Stimulated activated CD4-positive, alpha-beta T cell treated with anti-CD3 and anti-CD28 coated beads, Interleukin-1b, Interleukin-23, amount 100 ng/mL, for 4 hours (primary cell): ENCODE measurements at regions not wholly inside any gene's neighbourhood (a gene's known extent, or its start where the extent isn't known, plus 50 kb on each side); places are given as distances from the start of the nearest gene placed in this dataset.

Source experiments
- DNase-seq, 2 donors: peaks; one replicate each; pipeline ENCODE4 v3.0.0-alpha.2; 2020; ENCODE audit warnings: low read depth in 2 of 2

- DNase-seq, result no peak
Measured at GRCh38 chr16:86089334-86089900, 190.5 kb downstream of the IRF8 start.

- no peak for DNase-seq
Measured at GRCh38 chr16:86089991-86090390, 191.0 kb downstream of the IRF8 start.

DNA sequence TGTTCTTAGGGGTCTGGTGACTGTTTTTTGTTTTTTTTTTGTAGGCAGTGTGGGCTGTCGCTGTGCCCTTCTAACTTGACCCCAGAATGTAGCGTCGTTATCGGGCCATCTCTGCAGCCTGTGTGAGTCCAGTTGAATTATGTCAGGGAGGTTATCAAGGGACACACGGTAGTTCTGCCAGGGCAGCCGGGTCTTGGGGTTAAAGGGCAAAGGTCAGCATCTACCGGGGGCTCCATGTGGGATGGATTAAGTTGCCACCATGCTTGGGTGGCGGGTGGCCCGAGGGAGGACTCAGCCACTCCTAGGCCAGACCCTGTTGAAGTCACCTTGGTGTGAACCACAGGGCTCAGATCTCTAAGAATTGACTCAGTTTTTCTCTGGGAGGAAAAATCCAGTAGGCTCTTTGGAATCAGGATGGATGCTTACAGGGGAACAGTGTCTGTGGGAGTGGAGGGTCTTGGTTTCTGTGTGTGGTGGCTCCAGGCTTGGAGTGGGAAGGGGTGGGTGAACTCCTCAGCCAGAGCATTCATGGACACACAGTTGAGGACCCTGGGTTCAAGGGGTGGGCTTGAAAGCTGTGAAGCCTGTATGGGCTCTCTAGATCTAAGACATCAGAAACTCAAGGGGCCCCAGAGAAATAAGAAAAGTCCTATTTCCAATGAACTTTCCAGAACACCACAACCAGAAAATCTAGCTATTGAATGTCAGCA is 191.7 kb downstream of the IRF8 start:
- DNase-seq, result no peak

- no peak for DNase-seq
Measured at GRCh38 chr16:86091976-86092375, 193.0 kb downstream of the IRF8 start.

DNA sequence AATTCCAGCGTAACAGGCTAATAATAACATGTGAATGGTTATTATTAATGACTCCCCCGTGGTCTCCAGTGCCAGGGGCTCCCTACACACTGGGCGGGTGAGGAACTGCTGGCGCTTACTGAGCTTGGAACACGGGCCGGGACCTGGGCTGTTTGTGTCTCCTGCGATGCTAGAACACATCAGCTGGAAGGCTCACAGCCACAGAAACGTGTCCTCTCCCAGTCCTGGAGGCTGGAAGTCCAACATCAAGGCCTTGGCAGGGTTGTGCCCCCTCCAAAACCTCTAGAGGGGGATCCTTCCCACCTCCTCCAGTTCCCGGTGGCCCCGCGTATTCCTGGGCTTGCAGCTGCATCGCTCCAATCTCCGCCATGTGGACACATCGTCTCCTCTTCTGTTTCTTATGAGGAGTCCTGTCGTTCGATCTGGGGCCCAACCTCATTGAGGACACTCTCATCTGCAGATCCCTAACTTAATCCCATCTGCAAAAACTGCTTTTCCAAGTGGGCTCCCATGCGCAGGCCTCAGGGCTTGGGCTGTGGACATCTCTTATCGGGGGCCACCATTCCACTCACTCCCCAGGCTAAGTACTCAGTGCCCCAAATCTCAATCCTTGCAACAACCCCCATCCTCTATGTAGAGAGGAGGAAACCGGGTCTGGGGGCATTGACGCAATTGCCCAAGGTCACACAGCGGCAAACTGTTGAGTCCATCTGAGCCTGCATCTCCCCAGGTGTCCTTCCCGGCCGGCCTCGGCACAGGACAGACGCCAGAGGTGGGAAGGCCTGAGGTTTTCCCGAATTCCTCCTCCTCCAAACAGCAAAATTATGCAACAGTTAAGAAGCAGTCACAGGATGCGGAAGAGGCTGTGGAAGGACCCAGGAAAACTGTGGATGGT is 193.9 kb downstream of the IRF8 start:
- DNase-seq, result no peak

DNA sequence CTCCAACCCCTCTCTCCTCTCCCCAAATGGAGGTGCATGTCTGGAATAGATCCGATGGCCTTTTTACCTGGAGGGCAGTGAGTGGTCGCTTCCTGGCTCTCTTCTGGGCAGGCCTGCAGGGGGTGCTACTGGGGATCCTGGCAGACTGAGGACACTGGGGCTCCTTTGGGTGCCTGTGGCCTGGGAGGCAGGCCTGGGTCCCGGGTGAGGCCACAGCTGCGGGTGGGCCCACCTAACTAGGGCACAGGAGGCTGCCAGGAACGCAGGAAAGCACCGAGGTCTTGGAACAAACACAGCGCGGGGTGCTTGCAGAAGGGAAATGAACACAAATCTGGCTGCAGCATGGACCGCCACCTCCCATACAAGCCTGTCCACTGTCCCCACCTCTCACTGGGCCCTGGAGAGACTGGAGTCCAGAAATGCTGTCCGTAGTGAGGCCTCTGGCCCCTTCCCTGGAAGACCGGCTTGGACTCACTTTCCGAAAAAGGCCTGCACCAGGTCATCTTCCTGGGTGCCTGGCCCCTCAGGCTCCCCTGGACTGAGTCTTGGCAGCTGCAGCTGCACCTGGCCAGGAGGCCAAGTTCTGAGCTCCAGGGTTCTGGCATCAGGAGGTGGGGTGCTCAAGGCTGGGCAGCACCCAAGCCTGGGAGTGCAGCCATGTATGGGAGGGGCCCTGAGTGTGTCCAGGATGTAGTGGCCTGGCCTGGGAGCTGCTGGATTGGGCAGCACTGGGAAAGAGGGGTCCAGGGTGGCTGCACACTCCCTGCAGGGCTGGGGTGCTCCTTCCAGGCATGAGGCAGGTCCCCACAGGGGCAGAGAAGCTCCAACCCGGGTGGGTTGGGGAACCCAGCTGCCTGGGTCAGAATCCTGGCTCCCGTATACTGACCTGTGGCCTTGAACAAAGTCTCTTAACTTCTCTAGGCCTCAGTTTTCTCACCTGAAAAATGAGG is 195.1 kb downstream of the IRF8 start:
- no peak for DNase-seq

DNA sequence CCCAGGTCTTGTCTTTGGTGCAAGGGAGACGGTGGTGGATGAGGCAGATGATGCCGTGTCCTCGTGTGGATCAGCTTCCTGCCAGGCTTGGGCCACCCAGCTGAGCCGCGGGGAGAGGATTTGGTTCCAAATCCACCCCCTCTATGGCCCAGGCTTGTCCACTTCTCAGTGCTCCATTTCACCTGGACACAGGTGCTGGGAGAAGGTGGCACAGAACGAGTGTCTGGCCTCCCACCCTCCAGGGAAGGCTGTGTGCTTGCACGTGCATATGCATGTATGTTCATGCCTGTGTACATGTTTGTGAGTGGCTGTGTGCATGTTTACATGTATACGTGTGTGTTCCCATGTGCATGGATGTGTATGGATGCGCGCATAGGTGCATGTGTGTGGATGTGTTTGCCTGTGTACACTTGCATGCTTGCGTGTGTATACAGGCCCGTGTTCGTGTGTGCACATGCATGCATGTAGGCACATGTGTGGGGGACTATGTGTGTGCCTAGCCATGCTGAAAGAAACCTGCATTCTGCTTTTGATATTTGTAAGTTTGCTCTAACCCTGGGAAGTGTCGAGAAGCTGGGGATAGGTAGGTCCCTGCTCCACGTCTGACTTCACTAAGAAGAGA is 196.3 kb downstream of the IRF8 start:
- no peak for DNase-seq

- no peak for DNase-seq
Measured at GRCh38 chr16:86095906-86096485, 197.0 kb downstream of the IRF8 start.

DNA sequence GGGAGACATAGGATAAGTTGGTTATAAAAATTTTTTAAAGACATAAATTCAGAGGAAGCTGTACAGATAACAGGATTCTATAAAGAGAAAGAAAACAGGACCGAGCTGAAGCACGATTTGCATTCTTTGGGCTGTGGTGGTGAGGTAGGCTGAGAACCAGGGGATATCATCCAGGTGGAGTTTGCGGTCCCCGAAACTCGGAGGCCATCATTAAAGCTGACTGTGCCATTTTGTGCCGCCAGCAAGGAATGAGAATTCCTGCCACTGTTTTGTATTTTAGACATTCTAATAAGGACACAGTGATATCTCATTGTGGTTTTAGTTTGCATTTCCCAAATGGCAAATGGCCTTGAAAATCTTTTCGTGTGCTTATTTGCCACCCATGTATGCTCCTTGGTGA is 197.9 kb downstream of the IRF8 start:
- DNase-seq, result no peak

- no peak for DNase-seq
Measured at GRCh38 chr16:86099326-86099725, 200.4 kb downstream of the IRF8 start.

GRCh38 chr16:86100205-86101136 is 201.5 kb downstream of the IRF8 start:
- DNase-seq, result no peak

DNA sequence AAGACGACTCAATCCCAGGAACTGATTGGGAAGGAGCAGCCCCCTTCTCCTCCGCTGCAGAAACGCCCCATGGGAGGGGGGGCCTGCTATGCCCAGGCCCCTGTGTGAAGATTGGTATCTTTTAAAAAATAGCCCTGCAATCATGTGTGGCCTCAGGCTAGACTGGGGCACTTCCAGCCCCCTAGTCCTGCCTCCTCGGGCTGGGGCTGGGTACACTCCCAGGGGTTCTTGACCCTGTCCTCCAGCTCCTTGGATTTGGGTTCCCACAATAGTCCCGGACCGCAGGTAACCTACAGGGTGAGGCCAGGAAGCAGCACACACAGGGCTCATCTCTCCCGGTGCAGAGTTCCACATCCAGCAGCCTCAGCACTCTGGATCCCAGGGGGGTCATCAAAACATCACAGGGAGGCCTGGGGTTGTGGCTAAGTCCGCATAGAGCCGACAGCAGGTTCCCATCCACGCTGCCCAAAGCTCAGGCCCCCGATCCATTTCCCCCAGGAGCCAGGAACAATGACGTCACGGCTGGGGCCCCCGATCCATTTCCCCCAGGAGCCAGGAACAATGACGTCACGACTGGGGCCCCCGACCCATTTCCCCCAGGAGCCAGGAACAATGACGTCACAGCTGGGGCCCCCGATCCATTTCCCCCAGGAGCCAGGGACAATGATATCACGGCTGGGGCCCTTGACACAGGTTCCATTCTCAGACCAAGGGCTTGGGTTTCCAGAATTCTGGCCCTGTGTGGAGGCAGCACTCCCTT is 202.4 kb downstream of the IRF8 start:
- no peak for DNase-seq

DNA sequence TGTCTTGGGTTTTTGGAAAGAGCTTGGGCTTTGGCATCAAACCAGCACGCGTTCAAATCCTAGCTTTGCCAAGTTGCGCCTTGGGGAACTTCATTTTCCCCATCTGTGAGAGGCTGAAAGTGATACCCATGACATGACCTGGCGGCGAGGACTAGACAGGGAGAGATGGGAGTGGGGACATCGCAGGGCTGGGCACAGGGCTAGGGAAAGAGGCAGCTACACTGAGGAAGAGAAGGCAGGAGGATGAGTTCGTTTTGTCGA is 202.9 kb downstream of the IRF8 start:
- DNase-seq, result no peak

GRCh38 chr16:86103320-86103719 is 204.4 kb downstream of the IRF8 start:
- no peak for DNase-seq

DNA sequence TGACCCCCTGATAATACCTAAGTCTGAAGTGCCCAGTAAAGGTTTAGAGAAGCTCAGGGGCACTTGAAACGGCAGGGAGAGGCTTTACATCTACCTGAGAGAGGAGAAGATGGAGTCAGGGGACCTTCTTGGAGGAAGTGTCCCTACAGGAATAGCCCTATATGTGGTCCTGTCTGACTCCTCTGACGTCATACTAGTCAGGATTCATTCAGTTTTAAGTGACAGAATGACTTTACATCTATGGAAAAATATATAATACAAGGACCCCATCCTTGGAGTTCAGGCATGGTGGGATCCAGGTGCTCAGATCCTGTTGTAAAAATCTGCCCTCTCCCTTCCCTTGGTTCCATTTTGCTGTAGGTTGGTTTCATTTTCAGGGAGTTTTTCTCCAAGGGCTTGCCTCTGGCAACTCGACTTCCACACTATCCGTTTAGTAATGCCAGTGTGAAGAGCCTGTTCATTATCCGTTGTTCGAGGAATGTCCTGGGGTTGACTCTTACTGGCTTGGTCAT is 205.6 kb downstream of the IRF8 start:
- DNase-seq, result no peak

GRCh38 chr16:86107215-86107825 is 208.4 kb downstream of the IRF8 start:
- no peak for DNase-seq

DNA sequence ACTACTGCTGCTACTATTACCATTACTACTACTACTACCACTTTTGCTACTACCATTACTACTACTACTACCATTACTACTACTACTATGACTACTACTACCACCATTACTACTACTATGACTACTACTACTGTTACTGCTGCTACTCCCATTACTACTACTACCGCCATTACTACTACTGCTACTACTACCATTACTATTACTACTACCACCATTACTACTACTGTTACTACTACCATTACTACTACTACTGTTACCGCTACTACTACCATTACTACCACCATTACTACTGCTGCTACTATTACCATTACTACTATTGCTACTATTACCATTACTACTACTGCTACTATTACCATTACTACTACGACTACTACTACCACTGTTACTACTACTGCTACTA is 209.1 kb downstream of the IRF8 start:
- DNase-seq, result no peak

DNA sequence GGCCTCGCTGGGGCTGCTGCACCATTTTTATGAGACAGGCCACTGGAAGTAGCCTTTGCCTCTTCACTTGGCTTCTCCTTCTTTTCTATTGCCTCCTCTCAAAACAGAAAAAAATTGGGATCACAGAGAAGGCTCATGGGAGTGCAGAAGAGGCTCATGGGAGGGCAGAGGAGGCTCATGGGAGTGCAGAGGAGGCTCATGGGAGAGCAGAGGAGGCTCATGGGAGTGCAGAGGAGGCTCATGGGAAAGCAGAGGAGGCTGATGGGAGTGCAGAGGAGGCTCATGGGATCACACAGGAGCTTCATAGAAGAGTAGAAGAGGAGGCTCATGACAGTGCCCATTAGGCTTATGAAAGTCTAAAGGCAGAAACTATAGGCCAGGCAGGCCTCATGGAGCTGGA is 211.2 kb downstream of the IRF8 start:
- DNase-seq, result no peak

- DNase-seq, result no peak
Measured at GRCh38 chr16:86110726-86111125, 211.8 kb downstream of the IRF8 start.
